ENCODE measurements at regions not wholly inside any gene's neighbourhood (a gene's known extent, or its start where the extent isn't known, plus 50 kb on each side); places are given as distances from the start of the nearest gene placed in this dataset.

GRCh38 chr1:87878873-87879272 lies 550.2 kb downstream of the LMO4 start:
- no peak overlapping the region for H3K27ac ChIP-seq
- TF ChIP-seq ZFX (IDR thresholded peaks at IDR 0.05; ENCODE audit: borderline replicate concordance), result no peak
- TF ChIP-seq, protein P1, sequence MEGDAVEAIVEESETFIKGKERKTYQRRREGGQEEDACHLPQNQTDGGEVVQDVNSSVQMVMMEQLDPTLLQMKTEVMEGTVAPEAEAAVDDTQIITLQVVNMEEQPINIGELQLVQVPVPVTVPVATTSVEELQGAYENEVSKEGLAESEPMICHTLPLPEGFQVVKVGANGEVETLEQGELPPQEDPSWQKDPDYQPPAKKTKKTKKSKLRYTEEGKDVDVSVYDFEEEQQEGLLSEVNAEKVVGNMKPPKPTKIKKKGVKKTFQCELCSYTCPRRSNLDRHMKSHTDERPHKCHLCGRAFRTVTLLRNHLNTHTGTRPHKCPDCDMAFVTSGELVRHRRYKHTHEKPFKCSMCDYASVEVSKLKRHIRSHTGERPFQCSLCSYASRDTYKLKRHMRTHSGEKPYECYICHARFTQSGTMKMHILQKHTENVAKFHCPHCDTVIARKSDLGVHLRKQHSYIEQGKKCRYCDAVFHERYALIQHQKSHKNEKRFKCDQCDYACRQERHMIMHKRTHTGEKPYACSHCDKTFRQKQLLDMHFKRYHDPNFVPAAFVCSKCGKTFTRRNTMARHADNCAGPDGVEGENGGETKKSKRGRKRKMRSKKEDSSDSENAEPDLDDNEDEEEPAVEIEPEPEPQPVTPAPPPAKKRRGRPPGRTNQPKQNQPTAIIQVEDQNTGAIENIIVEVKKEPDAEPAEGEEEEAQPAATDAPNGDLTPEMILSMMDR (IDR thresholded peaks at IDR 0.05), result no peak

DNA sequence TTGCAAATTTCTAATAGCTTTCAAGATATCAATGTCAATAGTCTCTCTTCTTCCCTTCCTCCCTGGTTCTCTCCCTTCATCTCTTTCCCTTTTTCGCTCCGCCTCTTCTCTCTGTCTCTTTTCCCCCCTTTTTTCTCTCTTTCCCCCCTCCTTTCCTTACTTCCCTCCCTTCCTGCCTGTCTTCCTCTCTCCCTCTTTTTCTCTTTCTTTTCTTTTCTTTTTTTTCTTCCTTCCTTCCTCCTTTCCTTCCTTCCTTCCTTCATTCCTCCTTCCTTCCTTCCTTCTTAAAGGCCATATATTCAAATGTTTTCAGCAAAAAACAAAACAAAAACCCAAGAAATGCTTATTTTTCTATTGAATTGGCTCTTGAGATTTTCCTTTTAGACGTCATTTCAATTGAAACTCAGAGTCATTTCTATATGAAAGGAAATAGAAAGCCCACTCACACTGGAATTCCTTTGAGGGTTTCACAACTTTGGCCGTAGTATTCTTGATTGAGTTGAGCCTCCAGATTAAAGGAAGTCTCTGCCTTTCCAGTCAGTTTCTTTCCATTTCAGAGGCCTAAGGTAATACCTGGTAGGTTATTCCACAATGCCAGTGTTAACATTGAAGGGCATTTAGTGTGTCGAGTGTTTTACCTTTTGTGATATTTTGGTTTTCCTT lies 551.5 kb downstream of the LMO4 start:
- TF ChIP-seq ZFX (IDR thresholded peaks at IDR 0.05; ENCODE audit: borderline replicate concordance), result no peak
- TF ChIP-seq, protein P1 (IDR thresholded peaks at IDR 0.05), result no peak
- no peak overlapping the region for H3K27ac ChIP-seq

GRCh38 chr1:87880764-87881163 lies 552.1 kb downstream of the LMO4 start:
- no peak overlapping the region for H3K27ac ChIP-seq
- TF ChIP-seq ZFX (IDR thresholded peaks at IDR 0.05; ENCODE audit: borderline replicate concordance), result no peak

GRCh38 chr1:87883906-87884305 lies 555.2 kb downstream of the LMO4 start:
- TF ChIP-seq, protein P1 (IDR thresholded peaks at IDR 0.05), result no peak
- TF ChIP-seq ZFX (IDR thresholded peaks at IDR 0.05; ENCODE audit: borderline replicate concordance), result no peak
- H3K27ac ChIP-seq, result no peak overlapping the region

DNA sequence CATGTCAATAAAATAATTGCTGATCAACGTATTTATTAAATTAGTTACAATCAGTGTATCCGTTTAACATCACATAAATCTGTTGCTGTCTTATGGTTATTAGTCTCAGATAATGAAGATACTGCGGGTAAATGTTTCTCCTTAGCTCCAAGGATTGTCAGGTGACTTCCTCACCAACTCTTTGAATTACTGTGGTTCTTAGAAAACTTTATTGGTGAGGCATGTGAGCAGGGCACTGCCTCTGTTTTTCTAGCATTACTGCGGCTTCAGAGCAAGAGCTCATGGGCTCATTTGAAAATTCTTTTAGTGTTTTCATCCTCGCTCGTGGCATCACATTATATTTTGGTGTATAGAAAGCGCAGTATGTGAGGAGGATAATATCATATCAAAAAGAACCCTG lies 555.9 kb downstream of the LMO4 start:
- TF ChIP-seq, protein P1 (IDR thresholded peaks at IDR 0.05), result no peak
- TF ChIP-seq ZFX (IDR thresholded peaks at IDR 0.05; ENCODE audit: borderline replicate concordance), result no peak
- H3K27ac ChIP-seq, result no peak overlapping the region

DNA sequence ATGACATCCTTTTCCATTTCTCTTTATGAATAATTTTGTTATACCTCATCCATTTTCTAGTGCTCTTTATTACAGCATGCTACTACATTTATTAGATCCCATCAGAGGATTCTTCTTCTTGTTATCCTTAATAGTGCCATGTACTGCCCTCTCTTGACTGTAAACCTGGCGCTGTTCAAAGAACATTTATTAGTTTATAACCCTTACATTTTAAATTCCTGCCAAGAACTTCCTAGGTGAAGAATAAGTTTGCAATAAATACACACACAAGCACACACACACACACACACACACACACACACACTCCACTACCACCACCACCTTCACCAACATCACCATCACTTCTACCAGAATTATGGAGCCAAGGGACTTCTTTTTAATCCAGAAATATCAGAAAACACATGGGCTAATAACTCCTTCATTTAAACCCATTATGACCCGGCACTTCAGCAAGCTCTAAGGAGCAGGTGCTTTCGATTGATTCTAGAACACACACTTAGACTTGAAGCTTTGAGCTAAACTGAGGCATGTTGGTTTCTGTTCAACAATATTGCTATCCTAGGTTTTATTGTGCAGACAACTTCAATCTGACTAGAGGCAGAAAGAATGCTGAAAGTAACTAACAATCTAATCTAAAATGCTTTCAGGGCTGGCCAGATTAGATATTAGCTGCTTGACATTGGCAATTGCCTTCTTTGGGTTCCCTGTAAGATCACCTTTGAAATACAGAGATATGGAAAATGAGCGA lies 556.8 kb downstream of the LMO4 start:
- TF ChIP-seq ZFX (IDR thresholded peaks at IDR 0.05; ENCODE audit: borderline replicate concordance), result no peak
- TF ChIP-seq, protein P1 (IDR thresholded peaks at IDR 0.05), result no peak
- H3K27ac ChIP-seq, result no peak overlapping the region

- TF ChIP-seq, protein P1 (IDR thresholded peaks at IDR 0.05), result no peak
- TF ChIP-seq ZFX (IDR thresholded peaks at IDR 0.05; ENCODE audit: borderline replicate concordance), result no peak
- no peak overlapping the region for H3K27ac ChIP-seq
Measured at GRCh38 chr1:87887100-87887499, 558.4 kb downstream of the LMO4 start.
